HepG2 (cell line): ENCODE measurements at regions not wholly inside any gene's neighbourhood (a gene's known extent, or its start where the extent isn't known, plus 50 kb on each side); places are given as distances from the start of the nearest gene placed in this dataset.

Experiments
- ATAC-seq: fragments of 200-7000 bp; cut with Tn5 transposase; 3 replicates; pipeline ENCODE4 v1.9.1; 2020; ENCODE audit warnings: mild to moderate bottlenecking, moderate library complexity
- BruUV-seq: library from RNA; stranded (reverse); fragments of 400-500 nt; replicated peaks from 2 replicates; lab custom pipeline; 2021; lab: Mats Ljungman, UMichigan
- CTCF ChIA-PET: fragments of 300-600 bp; formaldehyde crosslinking; extraction: SDS; loops from one replicate; lab custom pipeline; 2021; ENCODE audit warnings: low total read pairs, inconsistent platforms, low intra/inter-chr PET ratio; lab: Yijun Ruan, JAX
- POLR2A ChIA-PET: fragments of 350-600 bp; sonication (Branson Sonifier 250); formaldehyde crosslinking; loops from one replicate; lab custom pipeline; 2020; ENCODE audit warnings: antibody characterized with exemption, inconsistent platforms; lab: Yijun Ruan, JAX
- DNase-seq: peaks from one replicate; pipeline ENCODE4 v3.0.0-alpha.2; 2015; ENCODE audit warnings: low spot score
- FAIRE-seq: peaks from 3 replicates; lab custom pipeline; 2011; peaks lifted over from hg19 to GRCh38; lab: Jason Lieb, UNC
- H2AFZ ChIP-seq: one replicate; pipeline ENCODE4 v1.6.1; 2011; ENCODE audit warnings: low read length, inconsistent platforms
- H3K27ac ChIP-seq: fragments of 300-600 bp; 3 replicates; pipeline ENCODE4 v1.8.0; 2011; ENCODE audit warnings: mixed run types, mild to moderate bottlenecking, mixed read lengths, low read length, inconsistent platforms; ENCODE audit not compliant: insufficient read depth; ENCODE audit errors: extremely low read length
- H3K27me3 ChIP-seq, 2 experiments: fragments of 200-600 bp in 1 of 2; 2 replicates in 1 of 2; 3 replicates in 1 of 2; pipeline versions ENCODE4 v1.6.0 to v1.8.0; 2011; ENCODE audit warnings: low read length in 2 of 2, mild to moderate bottlenecking in 2 of 2, moderate library complexity in 2 of 2, inconsistent platforms in 1 of 2; ENCODE audit not compliant: insufficient read depth in 2 of 2, control insufficient read depth in 1 of 2
- H3K36me3 ChIP-seq, 2 experiments: fragments of 200-600 bp in 1 of 2; replicated peaks in 1 of 2; 2 replicates in 1 of 2; 3 replicates in 1 of 2; pipeline versions ENCODE4 v1.5.1 to v1.8.0; 2011; ENCODE audit warnings: low read length in 2 of 2, inconsistent platforms in 1 of 2; ENCODE audit not compliant: insufficient read depth in 2 of 2, control insufficient read depth in 1 of 2
- H3K4me1 ChIP-seq: 2 replicates; pipeline ENCODE4 v1.5.1; 2012; ENCODE audit warnings: low read length, inconsistent platforms; ENCODE audit not compliant: insufficient read depth
- H3K4me2 ChIP-seq: 2 replicates; pipeline ENCODE4 v1.6.0; 2011; ENCODE audit warnings: low read depth, low read length, inconsistent platforms
- H3K4me3 ChIP-seq, 3 experiments: fragments of 200-600 bp in 1 of 3; sonication (generic), shearing (Covaris generic) in 1 of 3; replicated peaks in 1 of 3; 2 replicates each; pipeline ENCODE4 v1.5.1; 2011 to 2016; ENCODE audit warnings: low read length in 3 of 3, inconsistent platforms in 2 of 3, low read depth in 2 of 3, mild to moderate bottlenecking in 2 of 3, control low read depth in 1 of 3, mixed read lengths in 1 of 3; ENCODE audit not compliant: insufficient read depth in 1 of 3
- H3K79me2 ChIP-seq: one replicate; pipeline ENCODE4 v1.6.1; 2011; ENCODE audit warnings: low read length, inconsistent platforms; ENCODE audit not compliant: insufficient read depth
- H3K9ac ChIP-seq: 2 replicates; pipeline ENCODE4 v1.6.0; 2011; ENCODE audit warnings: mild to moderate bottlenecking, low read depth, low read length, inconsistent platforms; ENCODE audit not compliant: insufficient read depth
- H3K9me3 ChIP-seq: 2 replicates; pipeline ENCODE4 v1.5.1; 2012; ENCODE audit warnings: mild to moderate bottlenecking, low read length
- H4K20me1 ChIP-seq: 2 replicates; pipeline ENCODE4 v1.6.0; 2011; ENCODE audit warnings: inconsistent platforms, mild to moderate bottlenecking, low read length, moderate library complexity; ENCODE audit not compliant: insufficient read depth
- CC2D1A ChIP-seq: sonication (generic); formaldehyde crosslinking; IDR thresholded peaks from 2 replicates; pipeline ENCODE4 v1.8.1; 2023; ENCODE audit warnings: mild to moderate bottlenecking, missing genetic modification reagents
- GTF3A ChIP-seq: sonication (generic); formaldehyde crosslinking; conservative IDR thresholded peaks from 2 replicates; pipeline ENCODE4 v1.4.0; 2020; ENCODE audit warnings: mild to moderate bottlenecking, missing genetic modification reagents
- IKZF4 ChIP-seq: sonication (generic); formaldehyde crosslinking; IDR thresholded peaks from 2 replicates; pipeline ENCODE4 v1.5.1; 2020; ENCODE audit warnings: borderline replicate concordance, mild to moderate bottlenecking, low read depth, missing genetic modification reagents; ENCODE audit errors: not compliant biosample characterization
- IRF2 ChIP-seq: IDR thresholded peaks from 2 replicates; pipeline ENCODE4 v1.6.1; 2018; ENCODE audit warnings: missing genetic modification reagents, missing compliant biosample characterization
- LCORL ChIP-seq, 2 experiments: fragments of 450-650 bp in 1 of 2; sonication (generic) in 1 of 2; formaldehyde crosslinking in 1 of 2; IDR thresholded peaks; 2 replicates each; pipeline versions ENCODE4 v1.5.0 to v1.6.1; 2017 to 2020; ENCODE audit warnings: antibody characterized with exemption in 1 of 2, missing genetic modification reagents in 1 of 2
- MAX ChIP-seq: IDR thresholded peaks from 2 replicates; pipeline ENCODE4 v1.6.1; 2012; ENCODE audit warnings: inconsistent platforms
- MXD3 ChIP-seq: IDR thresholded peaks from 2 replicates; pipeline ENCODE4 v1.6.1; 2016; ENCODE audit warnings: mild to moderate bottlenecking, missing biosample characterization, missing genetic modification reagents
- ZNF547 ChIP-seq: sonication (generic); formaldehyde crosslinking; IDR thresholded peaks from 2 replicates; pipeline ENCODE4 v1.5.1; 2020; ENCODE audit warnings: mild to moderate bottlenecking, missing genetic modification reagents
- ZNF75D ChIP-seq: sonication (generic); formaldehyde crosslinking; IDR thresholded peaks from 2 replicates; pipeline ENCODE4 v1.8.1; 2023; ENCODE audit warnings: missing genetic modification reagents, mild to moderate bottlenecking, borderline replicate concordance
- ZNF768 ChIP-seq: sonication (generic); formaldehyde crosslinking; IDR thresholded peaks from 2 replicates; pipeline ENCODE4 v1.4.0; 2020; ENCODE audit warnings: missing genetic modification reagents
- ZNF777 ChIP-seq: sonication (generic); formaldehyde crosslinking; IDR thresholded peaks from 2 replicates; pipeline ENCODE4 v1.4.0; 2020; ENCODE audit warnings: missing genetic modification reagents
- ZSCAN29 ChIP-seq: sonication (generic); formaldehyde crosslinking; conservative IDR thresholded peaks from 2 replicates; pipeline ENCODE4 v1.4.0; 2020; ENCODE audit warnings: mild to moderate bottlenecking, missing genetic modification reagents
- WGBS: methylation state at CpG from one replicate; pipeline ENCODE4 v1.1.6; 2017; ENCODE audit warnings: low lambda C conversion rate; 5-methylcytosine and 5-hydroxymethylcytosine counted together
- in situ Hi-C: cut with HindIII; loops from 2 replicates; pipeline ENCODE4 v1.10.0; 2017; ENCODE audit warnings: low pct_unique_long_range_greater_than_20kb; ENCODE audit not compliant: extremely low pct_ligation_motif_present
- intact Hi-C: fragments of 100-400 bp; cut with micrococcal nuclease; formaldehyde crosslinking; loops from one replicate; pipeline ENCODE4 v1.10.0; 2022; ENCODE audit not compliant: unreplicated experiment
- TF ChIP-seq, protein P1 (sequence below): sonication (generic); formaldehyde crosslinking; conservative IDR thresholded peaks from 2 replicates; pipeline ENCODE4 v1.4.0; 2020; ENCODE audit warnings: missing genetic modification reagents
- TF ChIP-seq, protein P2 (sequence below): sonication (generic); IDR thresholded peaks from 2 replicates; pipeline ENCODE4 v1.6.1; 2016; ENCODE audit warnings: low read depth, borderline replicate concordance
- TF ChIP-seq, protein P3 (sequence below): sonication (generic); formaldehyde crosslinking; IDR thresholded peaks from 2 replicates; pipeline ENCODE4 v1.4.0; 2020; ENCODE audit warnings: missing genetic modification reagents, borderline replicate concordance
- TF ChIP-seq, protein P4 (sequence below): sonication (generic); formaldehyde crosslinking; IDR thresholded peaks from 2 replicates; pipeline ENCODE4 v1.4.0; 2020; ENCODE audit warnings: missing genetic modification reagents

- TF ChIP-seq, protein P1, sequence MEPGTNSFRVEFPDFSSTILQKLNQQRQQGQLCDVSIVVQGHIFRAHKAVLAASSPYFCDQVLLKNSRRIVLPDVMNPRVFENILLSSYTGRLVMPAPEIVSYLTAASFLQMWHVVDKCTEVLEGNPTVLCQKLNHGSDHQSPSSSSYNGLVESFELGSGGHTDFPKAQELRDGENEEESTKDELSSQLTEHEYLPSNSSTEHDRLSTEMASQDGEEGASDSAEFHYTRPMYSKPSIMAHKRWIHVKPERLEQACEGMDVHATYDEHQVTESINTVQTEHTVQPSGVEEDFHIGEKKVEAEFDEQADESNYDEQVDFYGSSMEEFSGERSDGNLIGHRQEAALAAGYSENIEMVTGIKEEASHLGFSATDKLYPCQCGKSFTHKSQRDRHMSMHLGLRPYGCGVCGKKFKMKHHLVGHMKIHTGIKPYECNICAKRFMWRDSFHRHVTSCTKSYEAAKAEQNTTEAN (CRISPR knock-in tag): no peak
- TF ChIP-seq, all 625 proteins: peak for 0
These were observed 515.6 kb downstream of the FOXG1 start (continued) for GRCh38 chr14:29282169-29282568.

- no peak for DNase-seq
- Histone ChIP-seq H3K79me2 (no peaks in the 10 kb centered on the region), H2AFZ (no peak overlapping the region), H4K20me1 (no peaks in the 10 kb centered on the region), H3K27me3 (no peaks in the 10 kb centered on the region), H3K36me3 (no peaks in the 10 kb centered on the region), H3K9ac (no peak overlapping the region), H3K4me2 (no peak overlapping the region), H3K4me3 (no peak overlapping the region), H3K9me3 (peaks cover 95% of the 10 kb centered on the region), H3K4me1 (no peaks in the 10 kb centered on the region), H3K27ac (no peak overlapping the region)
- FAIRE-seq: no peak
- no peak for ATAC-seq
- BruUV-seq: no TSS peak
- POLR2A ChIA-PET: no interaction called here
- CTCF ChIA-PET: no interaction called here
- in situ Hi-C loops: no loop called here
- intact Hi-C loops: no loop called here
- WGBS: 2% methylated on average over 2 of the region's 2 CpGs
- TF ChIP-seq IRF2 (CRISPR knock-in tag) (no peak), LCORL (IDR thresholded peaks at IDR 0.05) (no peak), LCORL (CRISPR knock-in tag; IDR thresholded peaks at IDR 0.05) (no peak), ZNF75D (CRISPR knock-in tag) (no peak), GTF3A (CRISPR knock-in tag) (no peak), ZNF768 (CRISPR knock-in tag) (no peak), MXD3 (CRISPR knock-in tag) (no peak), ZSCAN29 (no peak), MAX (no peak), ZNF777 (CRISPR knock-in tag) (no peak), ZNF547 (no peak), IKZF4 (CRISPR knock-in tag) (no peak), CC2D1A (CRISPR knock-in tag) (no peak)
- TF ChIP-seq, protein P2, sequence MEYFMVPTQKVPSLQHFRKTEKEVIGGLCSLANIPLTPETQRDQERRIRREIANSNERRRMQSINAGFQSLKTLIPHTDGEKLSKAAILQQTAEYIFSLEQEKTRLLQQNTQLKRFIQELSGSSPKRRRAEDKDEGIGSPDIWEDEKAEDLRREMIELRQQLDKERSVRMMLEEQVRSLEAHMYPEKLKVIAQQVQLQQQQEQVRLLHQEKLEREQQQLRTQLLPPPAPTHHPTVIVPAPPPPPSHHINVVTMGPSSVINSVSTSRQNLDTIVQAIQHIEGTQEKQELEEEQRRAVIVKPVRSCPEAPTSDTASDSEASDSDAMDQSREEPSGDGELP: no peak
- TF ChIP-seq, protein P3, sequence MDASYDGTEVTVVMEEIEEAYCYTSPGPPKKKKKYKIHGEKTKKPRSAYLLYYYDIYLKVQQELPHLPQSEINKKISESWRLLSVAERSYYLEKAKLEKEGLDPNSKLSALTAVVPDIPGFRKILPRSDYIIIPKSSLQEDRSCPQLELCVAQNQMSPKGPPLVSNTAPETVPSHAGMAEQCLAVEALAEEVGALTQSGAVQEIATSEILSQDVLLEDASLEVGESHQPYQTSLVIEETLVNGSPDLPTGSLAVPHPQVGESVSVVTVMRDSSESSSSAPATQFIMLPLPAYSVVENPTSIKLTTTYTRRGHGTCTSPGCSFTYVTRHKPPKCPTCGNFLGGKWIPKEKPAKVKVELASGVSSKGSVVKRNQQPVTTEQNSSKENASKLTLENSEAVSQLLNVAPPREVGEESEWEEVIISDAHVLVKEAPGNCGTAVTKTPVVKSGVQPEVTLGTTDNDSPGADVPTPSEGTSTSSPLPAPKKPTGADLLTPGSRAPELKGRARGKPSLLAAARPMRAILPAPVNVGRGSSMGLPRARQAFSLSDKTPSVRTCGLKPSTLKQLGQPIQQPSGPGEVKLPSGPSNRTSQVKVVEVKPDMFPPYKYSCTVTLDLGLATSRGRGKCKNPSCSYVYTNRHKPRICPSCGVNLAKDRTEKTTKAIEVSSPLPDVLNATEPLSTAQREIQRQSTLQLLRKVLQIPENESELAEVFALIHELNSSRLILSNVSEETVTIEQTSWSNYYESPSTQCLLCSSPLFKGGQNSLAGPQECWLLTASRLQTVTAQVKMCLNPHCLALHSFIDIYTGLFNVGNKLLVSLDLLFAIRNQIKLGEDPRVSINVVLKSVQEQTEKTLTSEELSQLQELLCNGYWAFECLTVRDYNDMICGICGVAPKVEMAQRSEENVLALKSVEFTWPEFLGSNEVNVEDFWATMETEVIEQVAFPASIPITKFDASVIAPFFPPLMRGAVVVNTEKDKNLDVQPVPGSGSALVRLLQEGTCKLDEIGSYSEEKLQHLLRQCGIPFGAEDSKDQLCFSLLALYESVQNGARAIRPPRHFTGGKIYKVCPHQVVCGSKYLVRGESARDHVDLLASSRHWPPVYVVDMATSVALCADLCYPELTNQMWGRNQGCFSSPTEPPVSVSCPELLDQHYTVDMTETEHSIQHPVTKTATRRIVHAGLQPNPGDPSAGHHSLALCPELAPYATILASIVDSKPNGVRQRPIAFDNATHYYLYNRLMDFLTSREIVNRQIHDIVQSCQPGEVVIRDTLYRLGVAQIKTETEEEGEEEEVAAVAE (CRISPR knock-in tag): no peak
- TF ChIP-seq, protein P4, sequence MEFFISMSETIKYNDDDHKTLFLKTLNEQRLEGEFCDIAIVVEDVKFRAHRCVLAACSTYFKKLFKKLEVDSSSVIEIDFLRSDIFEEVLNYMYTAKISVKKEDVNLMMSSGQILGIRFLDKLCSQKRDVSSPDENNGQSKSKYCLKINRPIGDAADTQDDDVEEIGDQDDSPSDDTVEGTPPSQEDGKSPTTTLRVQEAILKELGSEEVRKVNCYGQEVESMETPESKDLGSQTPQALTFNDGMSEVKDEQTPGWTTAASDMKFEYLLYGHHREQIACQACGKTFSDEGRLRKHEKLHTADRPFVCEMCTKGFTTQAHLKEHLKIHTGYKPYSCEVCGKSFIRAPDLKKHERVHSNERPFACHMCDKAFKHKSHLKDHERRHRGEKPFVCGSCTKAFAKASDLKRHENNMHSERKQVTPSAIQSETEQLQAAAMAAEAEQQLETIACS: no peak
These were observed 523.9 kb downstream of the FOXG1 start for GRCh38 chr14:29290441-29290840.
